ENCODE measurements at regions not wholly inside any gene's neighbourhood (a gene's known extent, or its start where the extent isn't known, plus 50 kb on each side); places are given as distances from the start of the nearest gene placed in this dataset.

GRCh38 chr13:111844222-111844671 is 222.7 kb upstream of the SOX1 start:
- DNase-seq = no peak

- no peak for DNase-seq
These were observed 222.3 kb upstream of the SOX1 start for GRCh38 chr13:111844682-111845081.

DNA sequence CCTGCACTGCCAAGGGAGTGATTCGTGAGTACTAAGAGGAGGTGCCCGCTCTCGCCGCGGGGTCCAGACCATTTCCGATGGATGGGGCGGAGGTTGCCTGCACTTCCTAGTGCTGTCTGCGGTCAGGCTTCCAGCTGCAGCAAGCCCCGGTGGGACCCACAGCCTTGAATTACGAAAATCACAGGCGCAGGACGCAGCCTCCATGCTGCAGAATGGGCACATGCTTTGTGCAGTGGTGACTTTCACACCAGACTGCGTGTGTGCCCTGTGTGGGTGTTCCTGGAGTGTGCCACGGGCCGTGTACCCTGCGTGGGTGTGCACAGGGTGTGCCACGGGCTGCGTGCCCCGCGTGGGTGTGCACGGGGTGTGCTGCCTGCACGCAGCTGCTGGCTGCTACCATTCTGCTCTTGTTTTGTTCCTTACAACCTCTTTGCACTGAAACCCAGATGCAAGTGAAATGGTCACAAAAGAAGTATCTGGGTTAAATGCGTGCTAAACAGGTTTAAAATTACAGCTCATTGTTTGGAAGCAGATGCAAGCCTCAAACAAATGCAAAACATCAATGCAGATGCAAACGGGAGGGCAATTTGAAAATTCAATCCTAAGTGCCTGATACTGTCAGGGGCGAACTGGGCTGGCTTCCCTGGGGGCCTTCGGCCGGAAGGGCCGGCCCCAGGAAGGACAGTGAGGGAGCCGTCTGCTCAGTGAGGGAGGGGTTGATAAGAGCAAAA is 221.2 kb upstream of the SOX1 start:
- no peak for DNase-seq

DNA sequence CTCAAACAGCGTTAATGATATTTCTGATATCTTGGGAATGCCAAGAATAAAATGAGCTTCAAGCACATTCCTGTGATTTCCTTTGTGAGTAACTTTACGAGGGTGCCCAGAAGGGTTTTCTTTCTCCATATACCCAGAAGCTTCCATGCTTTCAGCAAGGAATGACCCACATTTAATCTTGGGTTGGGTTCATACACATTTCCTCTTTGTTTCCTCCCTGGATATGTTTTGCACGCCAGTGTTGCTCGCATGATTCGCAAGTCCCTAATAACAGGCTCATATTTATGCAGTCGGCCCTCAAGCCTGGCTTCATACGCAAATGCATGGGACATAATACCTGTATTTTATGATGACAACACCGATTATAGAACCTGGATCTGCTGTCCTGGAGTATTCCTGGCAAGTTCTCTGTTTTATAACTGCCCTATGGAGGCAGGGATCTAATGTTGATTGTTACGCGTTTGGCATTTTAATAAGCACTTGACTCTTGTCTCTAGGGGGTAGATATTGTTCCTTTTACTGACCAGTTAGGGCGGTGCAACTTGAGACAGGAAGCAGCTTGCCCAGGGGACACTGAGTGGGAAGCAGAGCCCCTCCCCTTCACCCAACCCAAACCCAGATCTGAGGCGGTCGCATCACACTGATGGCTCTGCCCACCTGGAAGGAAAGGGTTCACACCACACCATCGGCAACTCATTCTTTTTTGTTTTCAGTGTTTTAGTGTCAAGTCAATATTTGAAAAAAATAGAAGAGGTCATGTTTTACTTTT is 220.4 kb upstream of the SOX1 start:
- peak; percentile 65 for DNase-seq

GRCh38 chr13:111847964-111848363 is 219.0 kb upstream of the SOX1 start:
- no peak for DNase-seq

DNA sequence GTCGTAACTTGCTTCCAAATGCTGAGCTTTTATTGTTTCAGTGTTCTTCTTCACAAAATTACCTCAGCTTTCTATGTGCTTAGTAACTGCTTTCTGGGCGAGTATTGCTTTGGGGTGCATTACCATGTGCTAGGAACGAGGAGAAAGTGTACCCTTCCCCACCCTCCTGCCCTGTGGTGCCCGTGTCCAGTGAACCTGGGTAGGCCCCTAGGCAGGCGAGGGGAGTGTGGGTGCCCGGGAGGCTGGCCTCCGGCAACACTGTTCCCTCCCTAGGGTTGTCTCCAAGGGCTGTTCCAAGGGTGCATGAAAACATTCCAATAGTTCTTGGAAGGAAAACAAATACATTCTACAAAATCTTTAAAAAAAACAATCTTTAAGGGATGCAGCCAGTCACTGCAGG is 216.5 kb upstream of the SOX1 start:
- DNase-seq = no peak

- DNase-seq = no peak
These were observed 216.0 kb upstream of the SOX1 start for GRCh38 chr13:111850976-111851375.

DNA sequence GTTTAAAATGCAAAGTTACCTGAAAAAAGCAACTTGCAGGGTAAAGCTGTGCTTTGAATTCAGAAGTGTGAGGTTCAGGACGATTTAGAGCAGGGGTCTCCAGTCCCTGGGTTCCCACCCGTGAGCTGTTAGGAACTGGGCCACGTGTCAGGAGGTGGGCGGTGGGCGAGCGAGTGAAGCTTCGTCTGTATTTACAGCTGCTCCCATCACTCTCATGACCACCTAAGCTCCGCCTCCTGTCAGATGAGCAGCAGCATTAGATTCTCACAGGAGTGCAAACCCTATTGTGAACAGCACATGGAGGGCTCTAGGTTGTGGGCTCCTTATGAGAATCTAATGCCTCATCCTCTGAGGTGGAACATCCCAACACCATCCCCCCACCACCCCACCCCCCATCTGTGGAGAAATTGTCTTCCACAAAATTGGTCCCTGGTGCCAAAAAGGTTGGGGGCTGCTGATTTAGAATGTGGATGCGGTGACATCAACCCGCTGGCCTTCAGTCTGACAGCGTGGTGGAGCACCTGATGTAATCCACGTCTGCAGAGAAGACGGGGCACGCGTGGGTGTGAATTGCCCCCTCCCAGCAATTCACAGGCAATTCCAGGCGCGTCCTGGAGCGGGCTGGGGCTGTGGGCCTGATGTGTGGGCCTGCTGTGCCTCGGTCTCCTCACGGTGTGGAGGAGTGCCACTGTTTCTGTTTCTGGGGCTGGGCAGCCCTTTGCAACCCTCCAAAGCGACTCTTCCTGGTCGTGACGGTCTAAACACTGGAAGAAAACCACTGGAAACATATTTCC is 214.0 kb upstream of the SOX1 start:
- DNase-seq = peak; percentile 67

- peak; percentile 97 for DNase-seq
These were observed 213.2 kb upstream of the SOX1 start for GRCh38 chr13:111853721-111854120.

GRCh38 chr13:111854403-111854802 is 212.5 kb upstream of the SOX1 start:
- DNase-seq = no peak

DNA sequence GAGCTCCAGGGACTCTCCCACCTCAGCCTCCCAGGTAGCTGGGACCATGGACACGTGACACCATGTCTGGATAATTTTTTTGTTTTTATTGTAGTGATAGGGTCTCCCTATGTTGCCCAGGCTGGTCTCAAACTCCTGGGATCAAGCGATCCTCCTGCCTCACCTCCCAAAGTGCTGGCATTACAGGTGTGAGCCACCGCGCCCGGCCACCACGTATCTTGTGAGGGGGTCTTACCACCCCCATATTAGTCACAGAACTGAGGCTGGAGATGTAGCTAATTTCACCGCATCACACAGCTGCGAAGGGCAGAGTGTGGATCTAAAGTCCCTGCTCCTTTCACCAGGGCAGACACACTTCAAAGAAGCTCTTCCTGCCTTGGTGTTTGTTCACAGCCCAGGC is 211.8 kb upstream of the SOX1 start:
- no peak for DNase-seq

DNA sequence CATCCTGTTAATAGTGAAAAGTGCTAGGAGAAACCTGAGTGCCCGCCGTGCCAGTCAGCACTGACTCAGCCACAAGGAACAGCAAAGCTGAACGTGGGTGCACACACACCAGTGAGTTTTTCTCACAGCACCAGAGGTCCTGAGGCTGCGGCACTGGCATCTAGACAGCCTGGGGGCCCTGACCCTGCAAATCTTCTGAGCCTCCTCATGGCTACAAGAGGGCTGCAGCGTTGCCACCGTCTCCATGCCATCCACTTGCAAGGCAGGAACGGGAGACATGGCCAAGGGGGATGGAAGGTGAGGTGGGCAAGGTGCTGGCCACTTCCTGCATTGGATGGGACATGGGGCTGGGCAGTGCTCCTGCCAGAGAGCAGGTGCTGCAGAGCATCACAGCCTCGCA is 211.2 kb upstream of the SOX1 start:
- no peak for DNase-seq

DNA sequence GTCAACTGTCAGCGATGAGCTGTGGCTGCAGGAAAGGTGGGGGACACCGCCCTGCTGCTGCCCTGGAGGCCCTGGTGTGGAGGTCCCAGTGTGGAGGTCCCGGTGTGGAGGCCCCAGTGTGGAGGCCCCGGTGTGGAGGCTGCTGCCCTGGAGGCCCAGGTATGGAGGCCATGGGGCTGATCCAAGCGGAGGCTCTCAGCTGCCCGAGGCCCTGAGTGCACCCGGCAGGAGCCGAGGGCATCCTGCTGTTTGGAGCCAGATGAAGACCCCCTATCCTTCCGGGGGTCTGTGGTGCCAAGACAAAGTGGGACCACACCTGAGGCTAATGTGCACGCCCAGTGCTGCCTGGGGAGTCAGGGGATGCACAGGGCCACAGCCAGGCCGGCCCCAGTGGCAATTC is 210.4 kb upstream of the SOX1 start:
- no peak for DNase-seq

- no peak for DNase-seq
These were observed 209.6 kb upstream of the SOX1 start for GRCh38 chr13:111857336-111857735.

DNA sequence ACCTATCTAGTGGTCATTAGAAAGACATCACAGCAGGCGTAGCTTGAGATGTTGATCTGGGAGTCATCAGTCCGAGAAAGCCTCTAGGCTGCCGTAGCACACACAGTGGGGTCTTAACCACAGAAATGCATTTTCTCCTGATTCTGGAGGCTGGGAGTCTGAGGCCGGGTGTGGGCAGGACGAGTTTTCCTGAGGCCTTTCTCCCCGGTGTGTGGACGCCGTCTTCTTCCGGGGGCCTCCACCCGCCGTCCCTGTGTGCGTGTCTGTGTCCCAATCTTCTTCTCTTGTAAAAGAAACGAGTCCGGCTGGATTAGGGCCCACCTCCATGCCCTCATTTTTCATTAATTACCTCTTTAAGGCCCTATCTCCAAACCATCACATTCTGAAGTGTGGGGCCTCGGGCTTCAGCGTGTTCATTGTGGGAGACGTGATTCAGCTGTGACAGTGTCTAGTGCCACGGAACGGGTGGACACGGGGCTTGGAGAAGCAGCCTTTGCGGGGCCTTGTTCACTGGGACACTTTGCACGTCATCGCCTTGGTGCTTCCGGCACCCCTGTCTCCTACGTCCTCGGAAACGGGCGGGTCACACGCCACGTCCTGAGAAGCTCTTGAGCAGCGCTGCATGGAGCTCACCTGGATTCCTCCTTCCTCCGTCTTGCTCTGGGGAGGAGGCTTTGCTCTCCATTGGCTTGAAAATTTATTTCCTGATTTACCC is 208.9 kb upstream of the SOX1 start:
- DNase-seq = no peak

DNA sequence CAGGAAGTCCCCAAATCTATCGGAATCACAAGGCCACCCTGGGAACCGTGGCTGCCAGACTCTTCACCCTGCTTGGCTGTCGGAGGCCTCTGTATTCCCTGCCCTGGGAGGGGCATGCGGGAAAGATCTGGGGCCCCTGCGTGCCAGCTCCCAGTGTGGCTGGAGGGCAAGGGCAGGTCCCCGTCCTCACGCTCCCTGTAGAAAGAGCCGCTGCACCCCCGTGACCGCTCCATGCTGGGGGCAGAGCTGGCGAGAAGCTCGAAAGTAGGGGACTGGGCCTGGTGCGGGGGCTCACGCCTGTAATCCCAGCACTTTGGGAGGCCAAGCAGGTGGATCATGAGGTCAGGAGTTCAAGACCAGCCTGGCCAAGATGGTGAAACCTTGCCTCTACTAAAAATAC is 208.4 kb upstream of the SOX1 start:
- no peak for DNase-seq

DNA sequence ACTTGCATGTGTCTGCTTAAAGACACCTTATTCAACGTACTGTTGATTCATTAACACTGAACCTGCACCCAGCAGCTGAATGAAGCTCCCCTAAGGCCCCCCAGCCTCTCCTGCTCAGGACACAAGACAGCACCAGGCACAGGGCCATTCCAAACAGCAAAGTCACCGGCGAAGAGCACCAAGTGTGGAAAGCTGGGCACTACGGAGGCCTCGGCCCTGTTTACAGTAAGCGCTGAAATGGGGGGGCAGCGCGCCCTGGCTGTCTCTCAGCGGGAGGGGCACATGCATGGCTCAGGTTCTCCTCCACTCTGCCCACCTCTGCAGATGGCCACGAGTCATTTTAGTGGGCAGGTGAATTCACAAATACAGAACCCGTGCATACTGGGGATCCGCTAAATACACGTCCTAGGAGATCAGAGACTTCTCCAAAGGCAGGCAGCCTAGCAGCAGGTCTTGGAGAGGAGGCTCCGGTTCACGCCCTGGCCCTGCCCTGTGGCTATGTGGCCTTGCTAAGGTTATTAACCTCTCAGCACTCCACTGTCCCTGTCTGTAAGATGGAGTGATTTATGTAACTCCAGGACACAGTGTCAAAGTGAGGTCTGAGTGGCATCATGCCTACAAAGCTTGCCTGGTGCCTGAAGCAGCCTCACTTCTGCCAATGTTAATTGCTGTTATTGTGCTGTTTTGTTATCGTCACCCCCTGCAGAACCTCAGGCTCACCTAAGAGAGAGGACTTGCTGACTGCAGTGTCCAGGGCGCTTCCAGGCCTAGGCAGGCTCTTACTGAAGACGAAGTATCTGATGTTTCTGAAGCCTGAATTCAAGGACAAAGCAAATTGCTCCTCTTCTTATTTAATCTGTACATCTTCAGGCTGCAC is 207.4 kb upstream of the SOX1 start:
- DNase-seq = no peak

- DNase-seq = no peak
These were observed 206.8 kb upstream of the SOX1 start for GRCh38 chr13:111860231-111860552.

- no peak for DNase-seq
These were observed 205.6 kb upstream of the SOX1 start for GRCh38 chr13:111861319-111861718.

DNA sequence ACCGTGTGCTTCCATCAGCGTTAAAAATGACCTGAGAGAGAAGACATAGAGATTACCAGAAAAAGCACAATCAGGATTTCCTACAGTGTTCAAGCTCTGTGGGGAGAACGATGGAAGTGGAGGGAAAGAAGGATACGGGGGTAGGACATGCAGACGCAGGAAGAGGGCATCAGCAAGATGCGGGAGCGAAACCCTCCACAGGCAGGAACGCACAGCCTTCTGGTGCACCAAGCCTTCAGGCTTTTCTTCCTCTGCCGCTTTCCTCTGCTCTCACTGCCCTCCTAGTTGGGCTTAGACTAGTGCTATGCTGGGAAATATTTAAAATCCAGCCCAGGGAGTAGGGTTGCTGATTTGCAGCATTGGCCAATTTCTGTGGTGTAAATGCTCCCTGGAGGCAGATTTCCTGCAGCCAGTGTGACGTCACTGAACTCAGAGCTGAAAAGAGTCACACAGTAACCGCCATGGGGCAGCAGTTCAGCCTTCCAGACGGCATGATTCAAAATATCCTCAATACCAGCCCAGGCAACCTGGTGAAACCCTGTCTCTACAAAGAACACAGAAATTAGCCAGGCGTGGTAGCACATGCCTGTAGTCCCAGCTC is 205.1 kb upstream of the SOX1 start:
- no peak for DNase-seq
